HG03354 (cell line): ENCODE measurements at regions not wholly inside any gene's neighbourhood (a gene's known extent, or its start where the extent isn't known, plus 50 kb on each side); places are given as distances from the start of the nearest gene placed in this dataset.

Experiments
- ATAC-seq: cut with Tn5 transposase; IDR thresholded peaks from one replicate; pipeline ENCODE4 v1.9.1; 2021; ENCODE audit warnings: mild to moderate bottlenecking; ENCODE audit not compliant: unreplicated experiment, poor library complexity, severe bottlenecking

GRCh38 chr1:50305808-50306207 lies 117.4 kb downstream of the DMRTA2 start:
- ATAC-seq: no peak

GRCh38 chr1:50300297-50300696 lies 122.9 kb downstream of the DMRTA2 start:
- no peak for ATAC-seq

- no peak for ATAC-seq
These were observed 127.7 kb downstream of the DMRTA2 start for GRCh38 chr1:50295566-50295965.

GRCh38 chr1:50292276-50292675 lies 131.0 kb downstream of the DMRTA2 start:
- no peak for ATAC-seq

DNA sequence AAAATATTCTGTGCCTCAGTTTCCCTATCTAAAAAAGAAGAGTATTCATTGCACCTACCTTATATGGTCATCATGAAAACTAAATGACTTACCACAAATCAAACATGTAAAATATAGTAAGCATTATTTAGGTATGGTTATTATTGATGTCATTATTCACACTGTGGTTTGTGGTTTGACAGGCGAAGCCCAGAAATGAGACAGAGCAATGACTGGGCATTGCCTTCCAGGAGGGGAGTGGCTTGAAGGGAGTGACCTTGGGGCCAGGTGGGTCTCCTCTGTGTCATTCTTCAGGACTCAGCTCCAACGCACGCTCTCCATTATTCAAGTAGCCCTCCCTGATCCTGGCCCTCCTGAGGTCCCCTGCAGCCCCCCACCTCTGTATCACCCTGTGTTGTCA lies 133.7 kb downstream of the DMRTA2 start:
- ATAC-seq: no peak

- ATAC-seq: no peak
These were observed 137.2 kb downstream of the DMRTA2 start for GRCh38 chr1:50285994-50286393.

- ATAC-seq: no peak
These were observed 143.5 kb downstream of the DMRTA2 start for GRCh38 chr1:50279622-50280330.

DNA sequence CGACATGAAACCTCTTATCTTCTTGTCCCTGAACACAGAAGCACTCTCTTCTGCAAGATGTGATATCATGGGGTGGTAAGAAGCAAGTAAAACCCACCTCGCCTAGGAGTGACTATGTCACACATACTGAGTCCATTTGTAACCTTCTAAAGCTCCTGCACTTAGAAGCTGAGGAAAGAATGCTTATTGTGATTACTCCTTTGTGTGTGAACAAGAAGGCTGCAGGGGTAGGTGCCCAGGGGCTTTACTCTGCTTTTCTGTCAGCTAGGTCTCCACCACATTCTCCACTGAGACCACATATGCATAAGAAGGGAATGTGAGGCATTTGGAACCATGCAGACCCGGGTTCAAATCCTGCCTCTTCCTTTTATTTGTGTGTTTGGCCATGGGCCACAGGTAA lies 144.3 kb downstream of the DMRTA2 start:
- ATAC-seq: no peak

GRCh38 chr1:50278410-50278809 lies 144.8 kb downstream of the DMRTA2 start:
- ATAC-seq: no peak

DNA sequence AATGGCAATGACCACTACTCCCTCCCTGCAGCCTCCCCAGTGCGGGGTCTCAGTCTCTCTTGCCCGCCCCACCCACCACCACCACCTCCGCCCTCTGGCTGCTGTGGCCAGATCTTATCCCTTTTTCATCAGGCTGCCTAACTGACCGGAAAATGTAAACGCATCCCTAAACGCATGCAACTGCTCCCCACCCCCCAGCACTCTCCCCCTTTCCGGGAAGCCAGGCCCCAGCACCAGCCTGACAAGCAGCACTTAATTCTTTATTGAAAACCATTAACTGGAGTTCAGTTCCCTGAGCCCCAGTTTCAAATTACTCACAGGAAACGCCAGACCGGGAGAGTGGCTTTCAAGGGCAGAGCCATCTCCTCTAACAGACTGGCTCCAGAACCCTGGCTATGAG lies 147.7 kb downstream of the DMRTA2 start:
- no peak for ATAC-seq

- no peak for ATAC-seq
These were observed 150.3 kb downstream of the DMRTA2 start for GRCh38 chr1:50272912-50273311.

GRCh38 chr1:50271968-50272578 lies 151.2 kb downstream of the DMRTA2 start:
- ATAC-seq: peak; percentile 71

DNA sequence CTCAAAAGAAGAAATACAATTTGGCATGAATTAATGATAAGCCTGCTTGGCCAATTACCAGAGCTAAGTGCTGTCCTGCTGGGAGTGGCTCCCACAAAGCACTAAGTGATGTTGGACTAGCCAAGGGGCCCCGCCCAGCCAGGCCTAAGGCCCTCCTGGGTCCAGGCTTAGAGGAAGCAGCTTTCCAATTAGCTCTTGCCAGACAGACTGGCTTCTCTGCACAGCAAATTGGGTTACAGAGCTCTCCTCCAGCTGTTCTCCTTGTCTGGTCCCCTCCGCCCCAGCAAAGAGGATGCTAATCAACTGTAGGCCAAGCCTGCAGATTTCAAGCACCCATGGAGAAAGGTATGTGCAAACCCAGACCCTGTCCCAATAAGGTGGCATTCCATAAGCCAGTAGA lies 151.9 kb downstream of the DMRTA2 start:
- ATAC-seq: no peak

DNA sequence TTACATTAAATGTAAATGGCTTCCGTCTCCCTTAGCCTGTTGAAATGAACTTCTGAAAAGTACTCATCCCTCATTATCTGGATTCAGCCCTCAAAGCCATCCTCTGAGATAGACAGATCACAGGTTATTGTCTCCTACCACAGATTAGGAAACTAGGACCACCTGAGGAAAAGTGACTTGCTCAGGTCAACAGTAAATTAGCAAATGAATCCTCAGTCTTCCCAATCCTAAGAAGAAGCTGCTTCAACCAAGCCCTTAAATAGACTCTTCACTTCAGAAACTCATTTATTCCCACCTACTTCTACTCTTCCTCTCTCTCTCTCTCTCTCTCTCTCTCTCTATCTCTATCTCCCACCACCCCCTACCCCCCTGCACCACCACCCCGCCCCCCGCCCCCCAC lies 152.3 kb downstream of the DMRTA2 start:
- ATAC-seq: no peak

GRCh38 chr1:50268049-50268448 lies 155.2 kb downstream of the DMRTA2 start:
- no peak for ATAC-seq

DNA sequence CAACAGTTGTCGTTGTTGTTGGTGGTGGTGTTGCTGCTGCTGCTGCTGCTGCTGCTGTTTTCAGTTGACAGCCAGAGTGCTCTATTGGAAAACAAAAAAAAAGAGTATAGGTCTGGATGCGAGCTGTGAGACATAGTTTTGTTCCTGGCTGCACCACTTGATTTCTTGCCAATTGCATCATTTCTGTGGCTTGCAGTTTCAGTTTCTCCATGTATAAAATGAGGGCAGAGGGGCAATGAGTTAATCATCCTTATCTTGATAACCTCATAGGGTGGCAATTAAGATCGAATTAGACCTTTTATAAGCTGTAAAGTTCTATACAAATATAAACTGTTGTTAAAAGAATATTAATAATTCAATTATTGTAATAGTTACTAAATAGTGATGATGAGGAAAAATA lies 156.7 kb downstream of the DMRTA2 start:
- ATAC-seq: no peak

- no peak for ATAC-seq
These were observed 157.1 kb downstream of the ELAVL4 start for GRCh38 chr1:50265790-50266314.

- no peak for ATAC-seq
These were observed 155.9 kb downstream of the ELAVL4 start for GRCh38 chr1:50264590-50264989.

DNA sequence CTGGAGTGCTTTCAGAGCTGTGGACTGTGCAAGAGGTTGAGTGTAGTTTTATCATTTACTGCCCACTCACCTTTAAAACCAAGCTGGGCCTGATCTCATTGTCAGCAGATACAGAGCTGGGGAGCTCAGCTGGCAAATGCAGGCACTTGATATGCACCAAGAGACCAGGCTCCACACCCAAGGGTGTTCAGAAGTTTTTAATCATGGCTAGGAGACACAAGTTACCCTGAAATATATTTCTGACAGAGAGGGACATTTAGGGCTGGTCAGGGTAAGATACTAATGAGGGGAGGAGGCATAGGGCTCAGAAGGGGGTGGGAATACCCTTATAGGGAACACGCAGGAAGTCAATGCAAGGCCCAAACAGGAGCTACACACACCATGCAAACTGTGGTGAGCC lies 153.7 kb downstream of the ELAVL4 start:
- ATAC-seq: no peak

- ATAC-seq: no peak
These were observed 153.2 kb downstream of the ELAVL4 start for GRCh38 chr1:50261951-50262350.

GRCh38 chr1:50257940-50258685 lies 149.4 kb downstream of the ELAVL4 start:
- no peak for ATAC-seq
